ENCODE measurements at regions not wholly inside any gene's neighbourhood (a gene's known extent, or its start where the extent isn't known, plus 50 kb on each side); places are given as distances from the start of the nearest gene placed in this dataset.

DNA sequence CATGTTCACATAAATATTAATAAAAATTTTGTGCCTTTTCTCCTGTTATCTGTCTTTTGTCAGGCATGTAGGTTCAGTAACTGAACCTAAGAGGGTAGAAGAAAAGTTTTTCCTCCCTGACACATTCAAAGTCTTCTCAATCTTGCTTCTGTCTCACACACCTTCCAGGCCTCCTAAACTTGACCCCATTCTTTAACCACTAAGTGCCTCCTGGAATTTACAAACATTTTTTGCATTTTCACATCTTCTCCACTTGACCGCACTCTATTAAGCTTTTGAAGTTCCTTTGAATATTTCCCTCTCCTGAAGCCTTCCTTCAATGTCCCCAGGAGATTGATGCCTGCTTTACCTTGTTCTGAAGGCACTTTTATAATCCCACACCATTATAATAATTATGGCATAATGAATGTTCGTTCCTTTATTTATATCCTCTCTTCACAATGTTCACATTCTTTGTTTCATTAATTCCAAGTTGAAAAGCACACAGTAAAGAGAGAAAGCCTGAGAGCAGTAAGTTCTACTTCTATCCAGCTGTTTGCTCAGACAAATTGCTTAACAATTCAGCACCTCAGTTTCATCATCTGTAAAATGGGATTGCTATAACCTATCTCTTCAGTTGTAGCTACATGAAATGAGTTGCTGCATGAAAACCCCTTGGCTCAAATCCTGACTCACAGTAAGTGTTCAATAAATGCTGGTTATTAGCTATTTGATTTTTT, 184.8 kb upstream of the KLHL29 start:
- no peak for DNase-seq (ENCODE audit: low spot score)

DNA sequence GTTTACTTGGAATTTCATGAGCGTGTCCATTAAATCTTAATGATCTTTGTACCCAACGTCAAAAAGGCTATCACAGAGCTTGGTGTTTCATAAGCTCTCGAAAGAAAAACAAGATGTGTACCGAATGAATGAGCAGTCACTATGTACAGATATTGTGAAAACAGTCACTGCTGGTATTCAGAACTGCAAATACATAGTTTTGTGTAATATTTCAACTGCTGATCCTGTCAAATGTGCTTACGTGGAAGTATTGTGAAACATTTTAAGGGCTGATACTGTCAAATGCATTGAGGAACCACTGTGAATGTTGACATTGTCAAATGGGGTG, 184.2 kb upstream of the KLHL29 start:
- no peak for DNase-seq (ENCODE audit: low spot score)

DNA sequence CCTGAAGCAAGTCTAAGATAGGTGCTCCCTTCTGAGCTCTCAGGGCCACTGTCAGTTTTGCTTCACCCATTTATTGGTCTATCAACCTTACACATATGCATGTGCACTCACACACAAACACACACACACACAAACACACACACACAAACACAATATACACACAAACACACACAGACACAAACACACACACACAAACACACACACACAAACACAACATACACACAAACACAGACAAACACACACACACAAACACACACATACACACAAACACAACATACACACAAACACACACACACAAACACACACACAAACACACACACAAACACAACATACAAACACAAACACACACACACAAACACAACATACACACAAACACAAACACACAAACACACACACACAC, 181.6 kb upstream of the KLHL29 start:
- no peak for DNase-seq (ENCODE audit: low spot score)

DNA sequence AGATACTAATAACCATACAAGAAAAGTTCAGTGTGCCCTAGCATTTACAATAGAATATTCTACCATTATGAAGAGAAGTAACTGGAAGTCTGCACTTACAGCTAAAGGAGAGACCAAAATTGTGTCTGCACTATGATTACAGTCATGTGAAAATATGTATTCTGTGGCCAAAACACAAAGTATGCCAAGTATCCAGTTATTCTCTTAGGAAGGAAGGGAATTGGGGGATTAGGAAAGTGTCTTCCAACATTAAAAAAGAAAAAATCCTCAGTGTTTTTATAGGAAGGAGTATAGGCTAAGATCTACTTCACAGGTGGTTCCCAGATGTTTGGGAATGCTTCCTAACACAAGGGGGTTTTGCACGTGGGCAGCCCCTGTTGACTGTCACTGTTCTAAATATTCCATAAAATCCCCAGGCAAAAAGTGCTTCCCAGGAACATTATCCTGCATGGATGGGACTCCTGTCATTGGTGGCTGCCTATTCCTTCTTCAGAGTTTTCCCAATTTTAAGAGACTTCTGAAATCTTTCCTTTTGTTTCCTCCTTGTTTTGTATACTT, 180.2 kb upstream of the KLHL29 start:
- no peak for DNase-seq (ENCODE audit: low spot score)

DNA sequence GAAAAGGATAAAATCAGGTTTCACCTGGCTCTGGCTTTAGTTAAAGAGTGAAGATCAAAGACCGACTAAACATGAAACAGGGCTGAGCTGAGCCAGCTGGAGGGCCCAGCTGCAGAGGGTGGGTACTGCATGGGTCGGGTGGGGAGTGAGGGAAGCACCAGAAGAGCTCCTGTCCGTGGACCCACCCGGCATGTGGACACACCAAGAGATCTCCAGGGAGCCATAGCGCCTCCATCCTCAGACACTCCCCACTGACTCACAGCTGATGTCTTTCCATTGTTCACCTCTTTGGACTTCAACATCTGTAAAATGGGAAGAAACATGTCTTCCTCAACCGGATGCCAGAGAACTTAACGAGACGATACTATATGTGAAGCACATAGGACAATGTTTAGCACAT, 178.3 kb upstream of the KLHL29 start:
- no peak for DNase-seq (ENCODE audit: low spot score)

DNA sequence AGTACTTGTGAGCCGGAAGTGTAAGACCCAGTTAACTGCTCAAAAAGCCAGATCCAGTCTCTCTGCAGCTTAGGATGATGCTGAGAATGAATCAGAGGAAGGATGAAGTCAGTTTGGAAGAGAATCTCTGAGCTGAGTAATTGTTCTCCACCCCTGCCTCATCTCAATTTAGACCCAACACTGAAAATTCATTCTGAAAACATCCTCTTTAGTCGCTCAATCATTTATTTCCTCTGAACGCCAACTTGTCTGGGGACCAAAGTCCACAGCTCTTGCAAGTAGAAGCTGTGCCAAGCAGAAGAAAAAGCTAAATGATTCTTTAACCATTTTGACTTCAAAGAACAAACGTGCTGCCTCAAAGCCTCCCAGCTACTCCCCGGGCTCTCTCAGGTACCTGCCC, 177.1 kb upstream of the KLHL29 start:
- no peak for DNase-seq (ENCODE audit: low spot score)

DNA sequence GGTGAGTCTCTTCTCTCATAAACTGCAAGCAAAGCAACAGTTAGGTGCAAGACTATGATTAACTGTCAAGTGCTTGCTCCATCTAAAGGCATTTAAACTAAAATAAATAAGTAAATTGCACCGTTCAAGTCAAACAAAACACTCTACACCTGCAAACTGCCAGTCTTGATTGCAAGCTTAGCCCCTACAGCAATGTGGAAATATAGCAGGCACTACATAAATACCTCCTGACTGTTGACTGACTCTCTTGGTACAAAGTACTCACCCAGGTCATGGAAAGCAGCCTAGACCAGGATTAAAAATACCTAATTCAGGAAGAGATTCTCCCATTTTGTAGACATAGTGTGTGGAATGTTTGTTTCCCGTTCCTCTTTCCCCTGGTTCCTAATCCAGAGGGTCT, 176.6 kb upstream of the KLHL29 start:
- DNase-seq (ENCODE audit: low spot score), result no peak

DNA sequence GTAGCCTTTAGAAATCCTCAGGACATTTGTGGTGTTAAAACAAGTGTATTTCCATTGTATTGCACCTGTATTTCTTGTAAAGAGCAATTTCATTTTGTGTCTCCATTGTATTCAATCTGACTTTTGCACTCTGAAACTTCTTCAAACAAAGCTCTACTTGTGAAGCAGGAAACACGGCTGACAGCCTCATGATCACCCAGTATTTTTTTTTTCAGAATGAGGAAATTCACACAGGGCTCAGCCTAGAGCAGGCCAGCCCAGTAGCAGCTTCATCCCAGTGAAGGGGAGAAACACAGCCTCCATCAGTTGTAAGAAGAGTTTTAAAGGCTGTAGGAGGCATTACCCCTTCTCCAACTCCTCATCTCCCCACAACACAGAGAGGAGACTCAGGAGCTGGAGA, 175.9 kb upstream of the KLHL29 start:
- DNase-seq (ENCODE audit: low spot score), result no peak

DNA sequence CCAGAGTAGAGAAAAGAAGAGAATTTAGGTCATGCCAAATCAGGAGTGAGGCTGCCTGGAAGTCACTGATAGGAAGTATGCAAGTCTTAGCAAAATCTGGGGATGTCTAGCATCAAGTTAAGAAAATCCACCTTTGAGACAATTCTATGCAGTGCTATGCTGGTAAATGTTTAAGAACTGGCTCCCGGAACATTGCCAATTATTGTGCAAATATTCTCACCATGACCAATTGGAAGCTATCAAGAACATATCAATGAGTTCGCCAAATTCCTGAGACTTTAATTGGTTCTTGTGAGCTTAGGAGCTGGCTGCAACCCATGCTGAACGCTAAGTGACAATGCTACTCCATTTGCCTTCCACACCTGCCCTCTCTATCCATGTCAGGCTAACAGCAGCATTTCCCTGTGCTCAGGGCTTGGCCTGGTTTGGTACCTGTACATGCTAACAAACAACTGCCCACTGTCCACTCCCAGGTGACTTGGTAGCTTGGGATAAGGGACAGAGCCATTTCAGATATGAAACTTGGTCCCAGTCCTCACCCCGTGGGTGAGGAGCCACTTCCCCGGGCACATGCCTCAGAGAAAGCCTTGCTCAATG, 172.9 kb upstream of the KLHL29 start:
- DNase-seq (ENCODE audit: low spot score), result no peak

DNA sequence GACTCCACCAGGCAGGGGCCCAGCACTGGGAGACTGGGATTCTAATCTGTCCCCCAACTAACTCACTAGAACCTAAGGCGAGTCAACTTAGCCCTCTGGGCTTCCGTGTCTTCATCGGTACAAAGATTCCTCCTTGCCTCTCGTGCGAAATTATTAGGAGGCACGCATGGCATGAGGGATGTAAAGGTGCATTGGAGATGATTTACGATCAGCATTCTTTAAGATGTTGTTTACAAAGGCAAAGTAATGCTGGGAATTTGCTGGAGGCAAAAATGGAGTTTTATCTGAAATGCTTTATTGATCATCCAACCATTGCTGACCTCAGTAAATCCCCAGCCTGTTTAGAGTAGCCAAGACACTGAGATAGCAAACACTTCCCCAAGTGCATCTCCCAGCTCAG, 171.8 kb upstream of the KLHL29 start:
- no peak for DNase-seq (ENCODE audit: low spot score)

DNA sequence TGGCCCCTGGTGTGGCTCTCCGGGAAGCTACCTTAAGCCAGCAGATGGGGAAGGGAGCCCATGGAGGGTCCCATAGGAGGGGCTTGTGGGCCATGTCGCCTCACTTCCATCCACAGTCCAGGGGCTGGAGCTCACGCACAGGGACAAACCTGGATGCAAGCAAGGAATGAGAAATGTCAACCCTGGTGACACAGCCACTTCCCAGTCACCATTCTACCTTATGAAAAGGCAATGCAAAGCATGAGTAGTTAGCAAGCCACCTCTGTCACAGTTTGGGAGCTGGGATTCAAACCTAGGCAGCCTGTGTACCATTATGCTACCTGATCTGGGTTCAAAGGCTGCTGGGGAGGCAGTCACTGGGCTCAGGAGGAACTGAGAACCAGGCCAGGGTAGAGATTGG, 170.0 kb upstream of the KLHL29 start:
- no peak for DNase-seq (ENCODE audit: low spot score)

DNA sequence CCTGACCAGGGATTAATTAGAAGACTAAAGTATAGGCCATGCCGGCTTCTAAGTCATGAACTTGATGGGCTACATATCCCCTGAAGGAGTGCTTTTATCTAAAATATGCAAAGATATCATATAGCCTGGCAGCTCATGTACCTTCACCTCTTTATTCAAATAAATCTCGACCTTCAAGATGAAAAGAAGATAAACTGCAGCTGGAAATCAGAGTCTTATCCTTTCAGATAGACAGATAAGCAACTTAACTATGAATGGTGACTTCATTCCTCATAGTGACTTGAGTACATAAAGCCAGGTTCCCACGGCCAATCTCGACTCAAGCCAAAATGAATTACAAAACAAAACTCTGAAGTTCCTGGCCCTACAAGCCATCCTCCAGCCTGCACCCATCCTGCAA, 165.3 kb upstream of the KLHL29 start:
- DNase-seq (ENCODE audit: low spot score), result no peak

DNA sequence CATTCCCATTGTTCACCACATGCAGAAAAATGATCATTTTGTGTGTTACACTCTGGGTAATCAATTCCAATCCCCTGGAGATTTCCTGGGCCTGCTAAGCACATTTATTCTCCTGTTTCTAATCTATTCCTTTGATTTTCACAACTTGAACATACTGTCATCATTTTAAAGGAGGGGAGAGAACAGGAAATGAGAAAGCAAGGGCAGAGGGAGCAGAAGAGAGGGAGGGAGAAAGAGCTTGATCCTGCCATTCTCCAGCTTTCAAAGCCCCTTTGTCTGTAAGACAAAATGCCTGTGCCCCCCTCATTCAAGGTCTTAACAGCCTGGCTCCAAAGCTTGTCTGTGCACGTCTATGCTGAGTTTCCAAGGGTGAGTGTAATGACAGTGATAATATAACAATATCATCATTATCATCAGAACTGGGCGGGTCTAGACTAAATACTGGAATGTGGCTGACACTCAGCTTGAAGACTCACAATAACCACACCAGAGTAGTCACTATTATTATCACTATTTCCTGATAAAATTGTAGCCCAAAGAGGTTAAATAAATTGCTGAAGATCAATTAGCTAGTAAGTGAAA, 164.4 kb upstream of the KLHL29 start:
- DNase-seq (ENCODE audit: low spot score), result no peak

DNA sequence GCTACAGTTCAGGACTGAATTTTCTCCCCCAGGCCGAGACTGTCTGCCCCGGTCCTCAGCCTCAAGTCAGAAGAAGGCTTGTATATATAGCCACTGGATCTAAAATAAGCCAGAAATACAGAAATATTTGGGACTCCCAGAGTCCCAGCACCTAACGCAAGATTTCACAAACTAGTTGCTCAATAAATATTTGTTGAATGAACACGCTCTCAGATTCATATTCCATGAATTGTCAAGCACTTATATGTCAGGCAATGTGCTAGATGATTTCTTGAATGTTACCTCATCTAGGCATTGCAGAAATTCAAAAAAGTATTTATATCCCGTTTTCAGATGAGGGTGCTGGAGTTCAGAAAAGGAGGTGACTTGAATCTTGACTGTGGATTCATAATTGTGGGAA, 163.7 kb upstream of the KLHL29 start:
- no peak for DNase-seq (ENCODE audit: low spot score)

DNA sequence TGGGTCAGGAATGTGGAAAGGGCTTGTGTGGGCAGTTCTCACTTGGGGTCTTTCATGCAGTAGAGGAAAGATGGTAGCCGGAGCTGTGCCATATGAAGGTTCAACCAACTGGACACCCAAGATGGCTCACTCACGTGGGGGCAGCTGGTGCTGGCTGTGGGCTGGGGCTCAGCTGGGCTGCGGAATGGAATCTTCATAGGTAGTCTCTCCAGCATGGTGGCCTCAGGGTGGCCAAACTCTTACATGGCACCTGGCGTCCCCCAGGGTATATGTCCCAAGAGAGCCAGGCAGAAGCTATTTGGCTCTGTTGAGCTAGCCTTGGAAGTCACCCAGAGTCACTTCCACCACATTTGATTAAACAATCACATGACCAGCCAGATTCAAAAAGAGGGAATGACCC, 163.1 kb upstream of the KLHL29 start:
- DNase-seq (ENCODE audit: low spot score), result no peak

DNA sequence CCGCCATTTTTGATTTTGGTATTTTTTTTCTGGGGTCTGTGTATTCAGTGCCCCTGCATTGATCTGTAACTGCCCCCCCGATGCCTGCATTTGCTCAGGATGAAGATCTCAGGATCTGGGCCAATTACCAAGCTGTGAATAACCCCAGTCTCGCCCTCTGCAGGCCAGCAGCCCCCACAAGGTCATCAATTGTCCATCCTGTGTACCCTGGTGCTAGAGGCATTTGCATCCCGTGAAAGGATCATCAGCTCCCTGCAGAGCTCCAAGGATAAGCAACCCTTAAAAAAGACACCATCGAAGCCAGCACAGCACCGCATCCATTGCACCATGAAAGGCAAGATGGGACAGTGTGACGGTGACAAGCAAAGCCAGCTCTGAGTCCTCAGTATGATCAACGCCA, 154.1 kb upstream of the KLHL29 start:
- DNase-seq (ENCODE audit: low spot score), result no peak

DNA sequence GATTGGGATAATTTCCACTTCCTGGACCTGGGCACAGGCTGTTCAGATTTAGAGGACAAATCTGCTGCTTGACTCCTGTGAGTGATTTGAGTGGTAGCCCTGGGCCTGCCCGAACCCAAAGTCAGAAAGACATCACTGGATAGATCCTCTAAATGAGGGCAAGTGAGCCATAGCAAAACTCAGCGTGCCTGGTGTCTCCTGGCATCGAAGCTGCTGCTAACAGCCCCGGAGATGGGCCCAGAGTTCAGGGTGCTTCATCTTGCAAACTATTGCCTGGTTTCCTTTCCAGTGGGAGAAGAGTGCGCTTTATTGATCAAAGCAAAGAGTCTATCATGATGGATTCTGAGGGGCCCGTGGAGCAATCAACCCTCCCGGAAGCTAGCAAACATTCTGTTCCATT, 153.1 kb upstream of the KLHL29 start:
- DNase-seq (ENCODE audit: low spot score), result no peak

DNA sequence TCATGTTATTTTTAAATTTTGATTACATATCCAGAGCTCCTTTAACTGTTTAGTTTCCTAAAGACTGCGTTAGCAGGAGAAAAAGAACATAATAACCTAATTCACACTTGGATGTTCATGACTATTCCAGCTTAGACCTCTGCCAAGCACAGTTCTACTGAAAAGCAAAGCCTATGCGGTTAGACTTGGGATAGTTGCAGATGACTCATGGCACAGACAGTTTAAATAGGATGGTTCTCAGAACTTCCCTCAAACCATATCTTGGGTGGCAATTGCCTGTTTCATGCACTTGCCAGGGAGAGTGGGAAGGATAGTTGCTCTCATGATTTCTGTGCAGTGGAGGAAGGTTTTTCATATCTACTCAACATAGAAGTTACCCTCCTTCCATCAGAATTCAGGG, 149.7 kb upstream of the KLHL29 start:
- no peak for DNase-seq (ENCODE audit: low spot score)

DNA sequence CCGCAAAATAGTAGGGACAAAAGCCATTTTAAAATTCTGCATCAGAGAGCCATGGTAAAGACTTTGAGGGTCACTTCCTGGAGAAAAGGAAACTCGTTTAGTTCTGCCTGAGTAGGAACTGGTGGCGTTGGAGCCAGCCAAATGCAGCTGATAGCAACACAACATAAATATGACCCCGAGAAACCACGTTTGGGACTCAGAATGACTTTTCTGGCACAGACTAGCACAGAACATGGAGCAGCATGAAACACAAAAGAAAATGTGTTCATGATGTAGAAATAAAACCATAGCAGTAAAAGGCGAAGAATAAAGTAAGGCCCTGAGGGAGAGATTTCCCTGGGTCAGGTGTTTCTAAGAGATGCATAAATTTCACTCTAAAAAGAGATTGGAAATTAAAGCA, 149.2 kb upstream of the KLHL29 start:
- no peak for DNase-seq (ENCODE audit: low spot score)

DNA sequence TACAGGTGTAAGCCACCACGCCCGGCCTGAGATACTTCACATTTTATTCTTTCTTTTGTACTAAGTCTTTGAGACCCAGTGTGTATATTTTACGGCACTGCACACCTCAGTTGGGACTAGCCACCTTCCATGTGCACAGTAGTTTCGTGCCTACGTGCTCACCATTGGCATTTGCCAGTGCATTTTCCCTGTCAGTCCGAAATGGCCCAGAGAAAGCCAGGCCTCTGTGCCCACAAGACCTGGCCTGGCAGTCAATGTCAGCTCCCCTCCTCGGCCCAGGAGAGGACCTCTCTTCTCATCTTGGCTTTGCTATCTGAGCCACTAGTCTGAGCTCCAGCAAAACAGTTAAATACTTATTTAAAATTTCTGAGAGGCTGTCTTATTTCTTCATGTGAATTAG, 147.8 kb upstream of the KLHL29 start:
- DNase-seq (ENCODE audit: low spot score), result no peak

DNA sequence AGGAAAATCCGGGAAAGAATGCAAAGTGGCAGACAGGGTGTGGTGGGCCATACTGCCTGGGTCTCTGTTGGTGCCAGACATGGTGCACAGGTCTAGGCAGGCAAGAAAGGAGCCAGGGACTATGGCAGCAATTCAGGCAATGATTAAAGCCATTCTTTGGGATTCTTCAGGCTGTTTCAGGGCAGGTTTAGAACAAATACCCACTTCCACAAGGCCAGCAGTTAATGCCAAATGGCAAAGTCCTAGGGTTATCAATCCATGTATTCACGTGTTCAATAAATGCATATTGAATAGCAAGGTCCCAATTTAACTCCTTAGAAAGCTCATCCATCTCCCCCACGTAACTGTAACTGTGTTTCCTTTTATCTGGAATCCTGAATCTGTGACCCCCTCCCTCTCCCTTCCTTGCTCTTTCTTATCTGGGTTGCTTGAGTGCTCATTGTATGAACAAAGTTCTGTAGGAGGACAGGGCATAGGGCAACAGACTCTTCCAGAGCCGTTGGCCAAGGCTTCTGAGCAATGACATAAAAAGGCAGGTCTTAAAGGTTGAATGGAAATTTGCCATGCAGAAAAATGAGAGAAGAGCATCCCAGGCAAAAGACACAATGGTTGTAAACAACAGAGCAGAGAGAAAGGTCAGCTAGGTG, 146.8 kb upstream of the KLHL29 start:
- DNase-seq (ENCODE audit: low spot score), result no peak

DNA sequence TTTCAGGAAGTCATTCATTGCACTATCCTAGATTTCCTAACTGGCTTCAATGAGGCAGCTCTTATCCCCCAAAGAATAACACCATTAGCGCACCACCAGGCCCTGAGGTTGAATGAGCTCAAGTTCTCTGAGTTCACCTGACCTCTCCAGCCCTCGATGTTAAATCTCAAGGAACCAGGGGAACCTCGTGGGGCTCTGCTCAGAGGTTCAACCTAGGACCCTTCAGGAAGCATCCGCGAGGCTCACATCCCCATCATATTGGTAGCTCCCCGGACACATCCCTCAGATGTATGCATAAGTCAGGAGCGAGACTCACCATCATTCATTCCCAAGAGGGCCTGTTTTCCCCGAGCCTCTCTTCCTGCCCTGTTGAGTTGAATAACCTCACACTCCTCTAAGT, 145.6 kb upstream of the KLHL29 start:
- DNase-seq (ENCODE audit: low spot score), result no peak

DNA sequence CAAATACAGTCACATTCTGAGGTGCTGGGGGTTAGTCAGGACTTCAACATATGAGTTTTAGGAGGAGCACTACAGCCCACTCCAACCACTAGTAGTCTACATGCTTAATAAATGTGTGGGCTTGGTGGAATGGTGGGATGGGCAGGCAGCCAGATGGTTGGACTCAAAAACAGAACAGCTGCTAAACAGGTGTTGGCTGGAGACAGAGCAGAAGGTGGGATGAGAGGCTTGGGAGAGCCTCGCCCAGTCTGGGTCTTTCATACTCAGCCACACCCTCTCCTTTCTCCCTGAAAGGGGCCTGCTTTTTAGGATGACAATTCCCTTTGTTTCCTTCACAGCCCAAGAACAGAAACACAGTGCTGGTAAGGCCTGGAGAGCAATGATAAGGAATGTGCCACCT, 143.9 kb upstream of the KLHL29 start:
- no peak for DNase-seq (ENCODE audit: low spot score)

Data from CD4-positive, alpha-beta T cell treated with Interleukin-6 at 100 ng/mL for 8 hours (primary cell).